Tibial artery (tissue), 4 donors: ENCODE measurements at regions not wholly inside any gene's neighbourhood (a gene's known extent, or its start where the extent isn't known, plus 50 kb on each side); places are given as distances from the start of the nearest gene placed in this dataset.

Experiments
- DNase-seq, 2 donors: peaks; one replicate each; pipeline ENCODE4 v3.0.0-alpha.2; 2019
- H3K27ac ChIP-seq, 2 donors: fragments of 200-600 bp; sonication (generic) in 1 of 2; 1 replicate in 1 of 2; 2 replicates in 1 of 2; pipeline ENCODE4 v1.5.1; 2018 to 2019; ENCODE audit warnings: mild to moderate bottlenecking in 1 of 2
- H3K27me3 ChIP-seq, 2 donors: fragments of 200-600 bp; sonication (generic) in 1 of 2; one replicate each; pipeline versions ENCODE4 v1.5.1 to v1.6.0; 2016 to 2019
- H3K36me3 ChIP-seq, 3 donors: fragments of 200-600 bp; sonication (generic) in 2 of 3; one replicate each; pipeline ENCODE4 v1.5.1; 2016 to 2019; ENCODE audit warnings: mild to moderate bottlenecking in 2 of 3
- H3K4me1 ChIP-seq, 4 donors: fragments of 200-600 bp; sonication (generic) in 2 of 4; 1 replicate in 3 of 4; 2 replicates in 1 of 4; pipeline ENCODE4 v1.5.1; 2016 to 2019
- H3K4me3 ChIP-seq, 2 donors: fragments of 200-600 bp; sonication (generic) in 1 of 2; 1 replicate in 1 of 2; 2 replicates in 1 of 2; pipeline ENCODE4 v1.5.1; 2018 to 2019; ENCODE audit warnings: mild to moderate bottlenecking in 2 of 2
- H3K9me3 ChIP-seq, 3 donors: fragments of 200-600 bp; sonication (generic) in 1 of 3; one replicate each; pipeline ENCODE4 v1.5.1; 2016 to 2019
- CTCF ChIP-seq, 2 experiments: fragments of 200-600 bp in 1 of 2; fragments of 450-650 bp in 1 of 2; IDR thresholded peaks; one replicate each; pipeline ENCODE4 v1.5.1; 2017 to 2019; ENCODE audit warnings: antibody characterized with exemption in 2 of 2, mild to moderate bottlenecking in 1 of 2, moderate library complexity in 1 of 2
- intact Hi-C: fragments of 100-400 bp; cut with DNase I; formaldehyde crosslinking; loops from one replicate; pipeline ENCODE4 v1.15.0; 2023; ENCODE audit warnings: low total_unique reads

DNA sequence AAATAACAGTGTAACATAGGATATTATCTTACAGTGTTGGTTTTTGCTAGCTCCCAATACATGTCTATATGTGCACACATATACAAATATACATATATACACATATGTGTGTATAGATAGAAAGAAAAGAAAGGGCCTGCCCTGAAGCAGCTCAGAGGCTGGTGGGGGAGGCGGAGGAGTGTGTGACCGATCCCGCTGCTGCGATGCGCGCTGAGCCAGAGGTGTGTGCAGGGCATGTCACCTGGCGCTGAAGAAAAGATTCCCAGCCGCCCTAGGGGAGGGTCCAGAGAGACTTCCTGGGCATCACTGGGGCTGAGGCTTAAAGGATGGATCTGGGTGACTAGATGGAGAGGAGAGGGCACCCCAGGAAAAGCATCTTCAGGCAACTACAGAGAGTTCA is 110.2 kb downstream of the FAM50B start:
- no peaks in the 10 kb centered on the region for H3K36me3 ChIP-seq
- H3K4me3 ChIP-seq: no peak overlapping the region
- no peak for TF ChIP-seq CTCF (IDR thresholded peaks at IDR 0.05)
- no peaks in the 10 kb centered on the region for H3K4me1 ChIP-seq
- intact Hi-C loops: no loop called here
- no peaks in the 10 kb centered on the region for H3K9me3 ChIP-seq
- no peak overlapping the region for H3K27ac ChIP-seq
- no peak for DNase-seq
- H3K27me3 ChIP-seq: no peaks in the 10 kb centered on the region

DNA sequence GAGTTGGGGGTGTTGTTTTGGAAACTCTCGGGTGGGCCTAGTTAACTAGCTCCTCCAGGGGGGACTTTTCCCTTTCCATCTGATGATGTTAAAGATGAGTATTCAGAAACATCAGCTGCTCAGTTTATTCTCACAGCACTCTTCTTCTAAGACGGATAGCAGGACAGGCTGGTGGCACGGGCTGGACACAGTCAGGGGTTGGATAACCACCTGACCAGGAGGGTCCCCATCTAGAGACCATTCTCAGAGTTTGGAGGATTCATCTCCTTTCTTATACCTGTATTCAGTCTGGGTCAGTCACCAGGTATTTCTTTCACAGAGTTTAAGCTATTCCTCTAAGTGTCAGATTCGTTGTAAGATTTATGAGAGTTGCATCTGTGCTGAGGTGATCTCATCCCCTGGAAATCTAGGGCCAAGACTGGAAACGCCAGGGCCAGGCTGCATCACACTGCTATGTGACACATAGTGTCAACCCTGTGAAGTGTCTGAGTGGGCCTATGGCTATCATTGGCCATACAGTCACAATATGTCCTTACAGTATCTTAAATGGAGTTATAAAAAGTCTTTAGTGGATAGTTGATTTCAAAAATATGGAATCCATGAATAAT is 111.7 kb downstream of the FAM50B start:
- no peak overlapping the region for H3K4me3 ChIP-seq
- H3K27ac ChIP-seq: no peak overlapping the region
- H3K27me3 ChIP-seq: no peaks in the 10 kb centered on the region
- no peak for TF ChIP-seq CTCF (IDR thresholded peaks at IDR 0.05)
- H3K9me3 ChIP-seq: no peaks in the 10 kb centered on the region
- H3K4me1 ChIP-seq: no peaks in the 10 kb centered on the region
- no peaks in the 10 kb centered on the region for H3K36me3 ChIP-seq
- intact Hi-C loops: no loop called here
- DNase-seq: no peak

GRCh38 chr6:3961581-3962215 is 112.5 kb downstream of the FAM50B start:
- H3K36me3 ChIP-seq: no peaks in the 10 kb centered on the region
- no peaks in the 10 kb centered on the region for H3K9me3 ChIP-seq
- no peak for TF ChIP-seq CTCF (IDR thresholded peaks at IDR 0.05)
- intact Hi-C loops: no loop called here
- H3K27ac ChIP-seq: no peak overlapping the region
- no peak for DNase-seq
- H3K27me3 ChIP-seq: no peaks in the 10 kb centered on the region
- no peaks in the 10 kb centered on the region for H3K4me1 ChIP-seq
- no peak overlapping the region for H3K4me3 ChIP-seq

- Histone ChIP-seq H3K36me3 (no peaks in the 10 kb centered on the region), H3K4me3 (no peak overlapping the region), H3K27ac (no peak overlapping the region), H3K4me1 (no peaks in the 10 kb centered on the region), H3K9me3 (no peaks in the 10 kb centered on the region), H3K27me3 (no peaks in the 10 kb centered on the region)
- DNase-seq: no peak
- TF ChIP-seq CTCF (IDR thresholded peaks at IDR 0.05): no peak
- intact Hi-C loops: no loop called here
Measured at GRCh38 chr6:3962291-3963280, 113.4 kb downstream of the FAM50B start.

DNA sequence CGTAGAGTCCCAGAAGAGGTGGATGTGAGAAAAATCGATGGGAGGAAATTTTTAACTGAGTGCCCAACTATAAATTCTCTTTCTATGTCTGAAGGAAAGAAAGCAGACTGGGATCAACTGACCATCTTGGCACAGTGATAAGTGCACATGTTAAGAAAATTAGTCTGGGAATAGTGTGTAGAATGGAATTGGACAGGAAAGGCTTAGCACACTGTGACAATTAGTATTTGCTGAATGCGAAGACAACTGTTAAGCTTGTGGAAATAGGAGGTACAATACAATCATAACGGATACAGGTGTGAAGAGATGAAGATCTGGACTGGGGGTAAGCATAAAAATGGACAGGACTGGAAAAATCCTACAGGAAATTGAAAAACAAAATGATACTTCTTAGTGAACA is 114.3 kb downstream of the FAM50B start:
- no peaks in the 10 kb centered on the region for H3K27me3 ChIP-seq
- H3K9me3 ChIP-seq: no peaks in the 10 kb centered on the region
- no peak for DNase-seq
- H3K4me1 ChIP-seq: no peaks in the 10 kb centered on the region
- no peak overlapping the region for H3K4me3 ChIP-seq
- no peak for TF ChIP-seq CTCF (IDR thresholded peaks at IDR 0.05)
- intact Hi-C loops: no loop called here
- H3K27ac ChIP-seq: no peak overlapping the region
- no peaks in the 10 kb centered on the region for H3K36me3 ChIP-seq
